OCI-LY1 (cell line): ENCODE measurements at regions not wholly inside any gene's neighbourhood (a gene's known extent, or its start where the extent isn't known, plus 50 kb on each side); places are given as distances from the start of the nearest gene placed in this dataset.
"Not testable (repeated sequence)": the region's sequence is repeated elsewhere in the genome, so short reads cannot be mapped to it uniquely, and the experiment has no call there.

Experiments
- H2AFZ ChIP-seq: fragments of 200-600 bp; sonication (generic), shearing (Covaris generic); 2 replicates; pipeline ENCODE4 v1.6.0; 2014; ENCODE audit warnings: antibody characterized with exemption, mild to moderate bottlenecking, low read length
- H3F3A ChIP-seq: fragments of 200-600 bp; sonication (generic), shearing (Covaris generic); 2 replicates; pipeline ENCODE4 v1.6.0; 2014; ENCODE audit warnings: mild to moderate bottlenecking, antibody characterized with exemption, low read length, moderate library complexity; ENCODE audit not compliant: insufficient read depth
- H3K27ac ChIP-seq: fragments of 200-600 bp; sonication (generic); 2 replicates; pipeline ENCODE4 v1.5.1; 2014; ENCODE audit warnings: low read length, mixed run types, mild to moderate bottlenecking, low read depth; ENCODE audit not compliant: poor library complexity, severe bottlenecking
- H3K27me3 ChIP-seq: fragments of 200-600 bp; sonication (generic); 2 replicates; pipeline ENCODE4 v1.6.0; 2014; ENCODE audit warnings: antibody characterized with exemption, mild to moderate bottlenecking, low read length, moderate library complexity; ENCODE audit not compliant: insufficient read depth
- H3K36me3 ChIP-seq: fragments of 200-600 bp; sonication (generic); 2 replicates; pipeline ENCODE4 v1.6.1; 2014; ENCODE audit warnings: mild to moderate bottlenecking, antibody characterized with exemption, low read length, moderate library complexity, mixed read lengths; ENCODE audit not compliant: insufficient read depth
- H3K4me1 ChIP-seq: fragments of 200-600 bp; sonication (generic); 2 replicates; pipeline ENCODE4 v1.5.1; 2014; ENCODE audit warnings: mild to moderate bottlenecking, low read length, moderate library complexity; ENCODE audit not compliant: insufficient read depth, severe bottlenecking
- H3K4me2 ChIP-seq: fragments of 200-600 bp; sonication (generic), shearing (Covaris generic); 2 replicates; pipeline ENCODE4 v1.6.1; 2014; ENCODE audit warnings: low read length
- H3K4me3 ChIP-seq: fragments of 200-600 bp; sonication (generic); 2 replicates; pipeline ENCODE4 v1.5.1; 2014; ENCODE audit warnings: low read length, low read depth, mild to moderate bottlenecking, mixed read lengths; ENCODE audit not compliant: poor library complexity, severe bottlenecking
- H3K79me2 ChIP-seq: fragments of 200-600 bp; shearing (Covaris generic); 2 replicates; pipeline ENCODE4 v1.6.1; 2016; ENCODE audit warnings: mixed run types, low read length, mixed read lengths; ENCODE audit not compliant: insufficient read depth
- H3K9ac ChIP-seq: fragments of 200-600 bp; sonication (generic), shearing (Covaris generic); 2 replicates; pipeline ENCODE4 v1.6.1; 2014; ENCODE audit warnings: mild to moderate bottlenecking, low read length, mixed read lengths
- H3K9me2 ChIP-seq: fragments of 200-600 bp; sonication (generic), shearing (Covaris generic); 2 replicates; pipeline ENCODE4 v1.6.1; 2014; ENCODE audit warnings: low read depth, mild to moderate bottlenecking, low read length, mixed read lengths
- H3K9me3 ChIP-seq: fragments of 200-600 bp; shearing (Covaris generic); 2 replicates; pipeline ENCODE4 v1.6.1; 2014; ENCODE audit warnings: low read length, mixed read lengths
- H4K20me1 ChIP-seq: fragments of 200-600 bp; sonication (generic), shearing (Covaris generic); 2 replicates; pipeline ENCODE4 v1.6.0; 2016; ENCODE audit warnings: mild to moderate bottlenecking, low read length; ENCODE audit not compliant: insufficient read depth
- CTCF ChIP-seq: fragments of 200-600 bp; sonication (generic), shearing (Covaris generic); IDR thresholded peaks from 2 replicates; pipeline ENCODE4 v1.5.1; 2017; ENCODE audit warnings: mild to moderate bottlenecking, antibody characterized with exemption, low read length, moderate library complexity, mixed read lengths
- EZH2 ChIP-seq: fragments of 200-600 bp; sonication (generic), shearing (Covaris generic); IDR thresholded peaks from 2 replicates; pipeline ENCODE4 v1.8.0; 2017; ENCODE audit warnings: borderline replicate concordance, mixed run types, mild to moderate bottlenecking, antibody characterized with exemption, low read length, moderate library complexity, mixed read lengths

DNA sequence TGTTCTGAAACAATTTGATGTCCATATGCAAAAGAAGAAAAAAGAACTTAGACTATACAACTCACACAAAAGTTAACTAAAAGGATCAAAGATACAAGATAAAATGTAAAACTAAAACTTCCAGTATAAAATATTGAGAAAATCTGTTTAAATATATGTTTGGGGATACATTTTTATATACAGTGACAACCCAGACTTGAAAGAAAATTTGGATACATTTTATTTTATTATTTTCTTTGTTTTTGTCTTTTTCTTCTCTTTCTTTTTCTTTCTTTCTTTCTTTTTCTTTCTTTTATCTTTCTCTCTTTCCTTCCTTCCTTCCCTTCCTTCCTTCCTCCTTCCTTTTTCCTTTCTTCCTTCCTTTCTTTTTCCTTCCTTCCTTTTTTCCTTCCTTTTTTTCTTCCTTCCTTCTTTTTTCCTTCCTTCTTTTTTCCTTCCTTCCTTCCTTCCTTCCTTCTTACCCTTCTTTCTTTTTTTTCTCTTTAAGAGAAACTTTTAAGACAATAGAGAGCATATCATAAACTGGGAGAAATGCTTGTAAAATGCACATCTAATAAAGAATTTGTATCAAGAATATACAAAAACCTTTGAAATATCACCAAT is 954.5 kb upstream of the LRFN5 start:
- Histone ChIP-seq H3K4me3 (no peak overlapping the region), H3K79me2 (no peaks in the 10 kb centered on the region), H3K9me3 (no peaks in the 10 kb centered on the region), H2AFZ (no peak overlapping the region), H3K4me2 (no peak overlapping the region), H3F3A (no peaks in the 10 kb centered on the region), H3K9ac (no peak overlapping the region), H4K20me1 (no peaks in the 10 kb centered on the region), H3K9me2 (no peaks in the 10 kb centered on the region), H3K4me1 (no peaks in the 10 kb centered on the region), H3K27ac (no peak overlapping the region), H3K36me3 (no peaks in the 10 kb centered on the region), H3K27me3 (no peaks in the 10 kb centered on the region)
- no peak for TF ChIP-seq CTCF
- TF ChIP-seq EZH2 = no peak

DNA sequence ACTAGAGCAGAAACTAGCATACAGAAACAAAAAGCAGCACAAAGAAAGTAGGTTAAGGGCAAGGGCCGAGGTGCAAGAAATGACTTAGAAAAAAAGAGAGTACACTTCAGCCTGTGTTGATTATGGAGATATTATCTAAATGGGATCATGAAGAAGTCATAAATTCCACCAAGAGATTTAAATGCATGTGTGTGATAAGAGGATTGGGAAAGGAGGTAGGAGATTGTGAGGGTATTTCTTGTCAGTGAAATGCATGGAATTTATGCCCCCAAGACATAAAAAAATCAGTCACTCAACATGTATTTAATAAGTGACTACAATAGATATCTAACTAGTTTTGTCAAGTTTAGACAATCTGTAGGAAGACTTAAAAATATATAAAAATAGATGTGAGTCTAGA is 976.2 kb upstream of the LRFN5 start:
- Histone ChIP-seq H3K4me3 (no peak overlapping the region), H3K36me3 (no peaks in the 10 kb centered on the region; the same call in 1 of the 2 replicates), H3K9me3 (0 out of 2 replicates have a peak, but pooled peaks cover under 1% of the 10 kb centered on the region), H3K9me2 (no peaks in the 10 kb centered on the region), H3F3A (no peaks in the 10 kb centered on the region), H3K9ac (no peak overlapping the region), H3K27ac (no peak overlapping the region), H3K27me3 (no peaks in the 10 kb centered on the region), H3K79me2 (no peaks in the 10 kb centered on the region), H2AFZ (no peak overlapping the region), H3K4me2 (no peak overlapping the region), H4K20me1 (no peaks in the 10 kb centered on the region), H3K4me1 (no peaks in the 10 kb centered on the region)
- TF ChIP-seq EZH2 (no peak), CTCF (no peak)

DNA sequence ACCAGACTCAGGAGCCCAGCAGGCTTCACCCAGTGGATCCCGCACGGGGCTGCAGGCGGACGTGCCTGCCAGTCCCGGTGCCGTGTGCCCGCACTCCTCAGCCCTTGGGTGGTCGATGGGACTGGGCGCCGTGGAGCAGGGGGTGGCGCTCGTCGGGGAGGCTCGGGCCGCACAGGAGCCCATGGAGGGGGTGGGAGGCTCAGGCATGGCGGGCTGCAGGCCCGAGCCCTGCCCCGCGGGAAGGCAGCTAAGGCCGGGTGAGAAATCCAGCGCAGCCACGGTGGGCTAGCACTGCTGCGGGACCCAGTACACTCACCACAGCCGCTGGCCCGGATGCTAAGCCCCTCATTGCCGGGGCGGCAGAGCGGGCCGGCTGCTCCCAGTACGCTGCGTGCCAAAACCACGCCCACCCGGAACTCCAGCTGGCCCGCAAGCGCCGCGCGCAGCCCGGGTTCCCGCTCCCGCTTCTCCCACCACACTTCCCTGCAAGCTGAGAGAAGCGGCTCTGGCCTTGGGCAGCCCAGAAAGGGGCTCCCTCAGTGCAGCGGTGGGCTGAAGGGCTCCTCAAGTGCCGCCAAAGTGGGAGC is 977.0 kb upstream of the LRFN5 start:
- H3K9ac ChIP-seq, H3K27me3 ChIP-seq, H3K4me3 ChIP-seq, H3K4me2 ChIP-seq, H3K9me2 ChIP-seq, H3F3A ChIP-seq, H3K4me1 ChIP-seq, H3K9me3 ChIP-seq, H3K27ac ChIP-seq, H2AFZ ChIP-seq, H4K20me1 ChIP-seq, H3K36me3 ChIP-seq, H3K79me2 ChIP-seq: not testable (repeated sequence)

DNA sequence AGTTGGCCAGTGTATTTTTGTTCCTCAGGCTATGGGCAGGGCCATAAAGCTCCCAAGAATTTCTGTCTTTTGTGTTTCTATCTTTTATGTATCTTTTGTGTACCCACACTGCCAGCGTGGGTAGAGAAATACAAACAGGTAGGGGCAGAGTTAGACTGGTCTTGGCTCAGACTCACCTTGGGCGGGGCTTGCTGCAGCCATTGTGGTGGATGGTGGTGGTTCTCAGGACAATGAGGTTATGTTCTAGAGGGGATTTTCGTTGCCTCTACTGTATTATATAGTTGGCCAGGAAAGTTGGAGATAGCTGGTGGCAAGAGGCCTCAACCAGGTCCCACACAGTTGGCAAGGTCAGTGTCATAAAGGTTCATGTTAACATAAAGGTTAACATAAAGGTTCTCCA is 977.5 kb upstream of the LRFN5 start:
- Histone ChIP-seq H3K4me3 (no peak overlapping the region), H3K27me3 (no peaks in the 10 kb centered on the region)

More for the DNA sequence above, 977.5 kb upstream of the LRFN5 start:
- Histone ChIP-seq H3F3A (no peaks in the 10 kb centered on the region), H3K9me2 (no peaks in the 10 kb centered on the region), H3K4me1 (no peaks in the 10 kb centered on the region), H3K27ac (no peak overlapping the region), H3K4me2 (no peak overlapping the region), H4K20me1 (no peaks in the 10 kb centered on the region), H3K9ac (no peak overlapping the region), H3K79me2 (no peaks in the 10 kb centered on the region), H3K9me3 (peaks cover 9% of the 10 kb centered on the region; the same call in 1 of the 2 replicates), H2AFZ (no peak overlapping the region), H3K36me3 (no peaks in the 10 kb centered on the region; the same call in 1 of the 2 replicates)
- TF ChIP-seq EZH2 (no peak), CTCF (no peak)
